Testis (tissue), 2 donors: ENCODE measurements at regions not wholly inside any gene's neighbourhood (a gene's known extent, or its start where the extent isn't known, plus 50 kb on each side); places are given as distances from the start of the nearest gene placed in this dataset.

Experiments used
- POLR2A ChIP-seq: fragments of 450-650 bp; IDR thresholded peaks from one replicate; pipeline ENCODE4 v1.6.1; 2017; ENCODE audit warnings: antibody characterized with exemption, mild to moderate bottlenecking, moderate library complexity
- TF ChIP-seq, protein P1 (sequence below), 3 experiments: fragments of 450-650 bp in 2 of 3; fragments of 200-600 bp in 1 of 3; sonication (generic) in 1 of 3; IDR thresholded peaks; one replicate each; pipeline ENCODE4 v1.5.1; 2016 to 2019; ENCODE audit warnings: antibody characterized with exemption in 3 of 3, mild to moderate bottlenecking in 2 of 3, moderate library complexity in 1 of 3

DNA sequence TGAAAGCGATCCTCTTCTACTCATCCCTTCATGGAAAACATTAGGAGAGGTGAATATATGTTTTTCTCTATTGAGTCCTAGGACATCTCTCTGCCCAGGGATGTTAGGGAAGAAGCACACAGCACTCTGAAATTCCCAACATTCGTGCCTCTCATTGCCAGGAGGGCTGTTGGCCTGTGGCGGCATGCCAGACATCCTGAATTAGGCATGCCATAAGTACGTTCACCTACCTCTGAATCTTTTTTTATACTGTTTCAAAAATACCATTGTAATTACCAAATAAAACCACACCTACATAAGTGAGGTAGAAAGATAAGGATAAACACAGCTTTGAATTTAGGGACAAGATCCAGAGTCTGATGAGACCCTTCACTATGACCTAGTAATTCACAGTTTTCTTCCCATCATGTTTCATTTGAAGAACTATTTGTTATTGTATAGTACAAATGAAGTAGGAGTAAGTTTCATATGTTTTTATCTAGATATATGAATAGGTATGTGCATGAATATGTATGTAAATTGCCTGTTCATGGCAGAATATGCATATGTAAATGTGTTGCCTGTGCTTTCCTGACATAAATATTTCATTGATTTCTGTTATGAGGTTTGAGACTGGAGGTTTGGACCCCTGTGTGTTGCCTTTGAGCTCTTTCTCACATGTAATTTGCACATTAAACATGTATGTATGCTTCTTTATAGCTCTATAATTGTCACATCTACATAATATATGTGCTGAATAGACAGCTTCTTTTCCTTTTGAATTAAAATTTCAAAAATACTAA lies 66.6 kb upstream of the STAM2 start:
- TF ChIP-seq POLR2A, result no peak
- TF ChIP-seq, protein P1, sequence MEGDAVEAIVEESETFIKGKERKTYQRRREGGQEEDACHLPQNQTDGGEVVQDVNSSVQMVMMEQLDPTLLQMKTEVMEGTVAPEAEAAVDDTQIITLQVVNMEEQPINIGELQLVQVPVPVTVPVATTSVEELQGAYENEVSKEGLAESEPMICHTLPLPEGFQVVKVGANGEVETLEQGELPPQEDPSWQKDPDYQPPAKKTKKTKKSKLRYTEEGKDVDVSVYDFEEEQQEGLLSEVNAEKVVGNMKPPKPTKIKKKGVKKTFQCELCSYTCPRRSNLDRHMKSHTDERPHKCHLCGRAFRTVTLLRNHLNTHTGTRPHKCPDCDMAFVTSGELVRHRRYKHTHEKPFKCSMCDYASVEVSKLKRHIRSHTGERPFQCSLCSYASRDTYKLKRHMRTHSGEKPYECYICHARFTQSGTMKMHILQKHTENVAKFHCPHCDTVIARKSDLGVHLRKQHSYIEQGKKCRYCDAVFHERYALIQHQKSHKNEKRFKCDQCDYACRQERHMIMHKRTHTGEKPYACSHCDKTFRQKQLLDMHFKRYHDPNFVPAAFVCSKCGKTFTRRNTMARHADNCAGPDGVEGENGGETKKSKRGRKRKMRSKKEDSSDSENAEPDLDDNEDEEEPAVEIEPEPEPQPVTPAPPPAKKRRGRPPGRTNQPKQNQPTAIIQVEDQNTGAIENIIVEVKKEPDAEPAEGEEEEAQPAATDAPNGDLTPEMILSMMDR (IDR thresholded peaks at IDR 0.05), result no peak
